Neural progenitor cell (in vitro differentiated cells): ENCODE measurements at regions not wholly inside any gene's neighbourhood (a gene's known extent, or its start where the extent isn't known, plus 50 kb on each side); places are given as distances from the start of the nearest gene placed in this dataset.

Experiments
- CTCF ChIP-seq: fragments of 200-600 bp; sonication (generic); IDR thresholded peaks from 2 replicates; pipeline ENCODE4 v1.5.1; 2017; ENCODE audit warnings: antibody characterized with exemption, mild to moderate bottlenecking
- EZH2phosphoT487 ChIP-seq: fragments of 200-600 bp; sonication (generic); IDR thresholded peaks from 2 replicates; pipeline ENCODE4 v1.6.1; 2017; ENCODE audit warnings: antibody characterized with exemption

GRCh38 chr1:93763704-93764365 is 82.2 kb upstream of the BCAR3 start:
- TF ChIP-seq CTCF (no peak), EZH2phosphoT487 (no peak)
